ENCODE measurements at regions not wholly inside any gene's neighbourhood (a gene's known extent, or its start where the extent isn't known, plus 50 kb on each side); places are given as distances from the start of the nearest gene placed in this dataset.
"Not testable (repeated sequence)": the region's sequence is repeated elsewhere in the genome, so short reads cannot be mapped to it uniquely, and the experiment has no call there.

DNA sequence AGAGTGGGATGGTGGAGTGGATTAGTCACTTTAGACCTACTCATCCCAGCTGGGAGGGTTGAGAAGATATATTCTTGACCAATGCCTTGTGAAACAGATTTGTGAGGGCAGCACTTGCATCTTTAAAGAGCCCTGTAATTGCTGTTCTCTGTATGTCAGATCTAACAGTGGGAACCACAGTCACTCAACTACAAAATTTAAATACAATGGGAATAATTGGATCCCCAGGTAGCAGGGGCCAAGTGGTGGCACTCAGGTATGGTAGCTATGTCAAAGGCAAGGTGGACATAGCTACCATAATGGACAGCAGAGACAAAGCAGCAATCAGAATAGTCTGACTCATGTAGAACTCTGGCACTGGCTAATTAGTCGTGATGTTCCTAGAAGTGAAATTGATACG is 559.6 kb downstream of the PTPRU start:
- in situ Hi-C loops (cut with HindIII; ENCODE audit: low sequenced_read_pairs) = not testable (repeated sequence)

DNA sequence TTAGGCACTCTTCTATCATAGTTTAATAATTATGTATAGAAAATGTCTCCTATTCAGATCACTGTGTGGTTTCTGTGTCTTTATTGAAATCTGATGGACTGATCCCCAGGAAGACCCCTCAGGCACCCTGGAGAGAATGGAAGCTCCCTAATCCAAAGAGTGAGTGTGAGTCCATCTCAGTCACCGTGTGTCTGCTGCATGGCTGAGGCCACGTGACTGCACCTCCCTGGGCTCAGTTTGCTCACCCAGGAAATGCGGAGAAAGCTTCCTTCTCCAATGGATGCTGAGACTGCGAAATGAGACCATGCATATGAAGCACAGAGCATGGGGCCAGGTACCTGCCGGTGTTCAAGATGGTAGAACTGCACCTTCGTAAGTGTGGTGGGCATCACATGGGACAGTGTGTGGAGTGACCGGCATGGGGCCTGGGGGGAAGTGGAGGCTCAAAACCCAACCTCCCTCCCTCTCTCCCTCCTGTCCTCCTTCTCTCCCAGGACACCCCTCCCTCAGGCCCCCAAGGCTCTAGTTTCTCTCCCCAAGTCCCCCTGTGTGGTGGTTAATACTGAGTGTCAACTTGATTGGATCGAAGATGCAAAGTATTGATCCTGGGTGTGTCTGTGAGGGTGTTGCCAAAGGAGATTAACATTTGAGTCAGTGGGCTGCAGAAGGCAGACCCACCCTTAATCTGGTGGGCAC is 557.5 kb downstream of the PTPRU start:
- in situ Hi-C loops (cut with HindIII; ENCODE audit: low sequenced_read_pairs) = loop anchor here (5.0 kb wide), 3 partner anchors 42 to 298 kb away; no protein-coding TSS in a partner anchor

DNA sequence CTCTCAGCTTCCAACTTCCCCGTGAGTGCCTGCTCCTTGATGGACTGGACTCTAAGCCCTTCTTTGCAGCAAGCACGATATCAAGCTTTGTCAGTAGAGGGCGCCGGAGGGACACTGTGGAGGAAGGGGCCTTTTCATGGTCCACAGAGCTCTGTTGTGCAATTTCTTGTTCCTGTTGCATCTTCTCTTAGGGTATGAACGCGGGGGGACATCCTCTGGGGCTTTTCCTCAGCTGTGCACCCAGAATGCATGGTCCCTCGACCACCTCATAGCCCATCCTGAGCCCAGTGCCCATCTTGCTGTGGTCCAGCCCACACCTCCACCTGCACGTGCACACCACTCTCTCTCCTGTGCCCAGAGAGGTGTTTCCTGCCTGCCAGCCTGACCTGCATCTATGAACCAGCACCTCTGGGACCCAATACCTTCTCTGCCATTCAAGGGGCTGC is 556.8 kb downstream of the PTPRU start:
- in situ Hi-C loops (cut with HindIII; ENCODE audit: low sequenced_read_pairs) = loop anchor here (5.0 kb wide), 3 partner anchors 41 to 299 kb away; no protein-coding TSS in a partner anchor

DNA sequence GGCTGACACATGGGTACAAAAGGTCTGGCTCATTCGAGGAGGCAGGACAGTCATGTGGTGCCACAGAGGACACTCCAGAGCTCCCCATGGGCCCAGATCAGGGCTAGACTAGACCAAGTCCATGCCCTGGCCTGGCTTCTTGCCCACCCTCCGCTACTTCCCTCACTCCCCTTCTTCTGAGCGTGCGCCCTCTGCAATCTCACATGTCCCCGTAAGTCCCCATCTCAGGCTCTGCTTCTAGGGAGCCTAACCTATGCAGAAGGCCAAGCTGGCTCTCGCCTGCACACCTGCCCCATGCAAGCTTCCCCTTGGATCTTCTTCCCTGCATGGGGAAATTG is 553.6 kb downstream of the PTPRU start:
- in situ Hi-C loops (cut with HindIII; ENCODE audit: low sequenced_read_pairs) = loop anchor here (5.0 kb wide), 3 partner anchors 38 to 302 kb away; no protein-coding TSS in a partner anchor

DNA sequence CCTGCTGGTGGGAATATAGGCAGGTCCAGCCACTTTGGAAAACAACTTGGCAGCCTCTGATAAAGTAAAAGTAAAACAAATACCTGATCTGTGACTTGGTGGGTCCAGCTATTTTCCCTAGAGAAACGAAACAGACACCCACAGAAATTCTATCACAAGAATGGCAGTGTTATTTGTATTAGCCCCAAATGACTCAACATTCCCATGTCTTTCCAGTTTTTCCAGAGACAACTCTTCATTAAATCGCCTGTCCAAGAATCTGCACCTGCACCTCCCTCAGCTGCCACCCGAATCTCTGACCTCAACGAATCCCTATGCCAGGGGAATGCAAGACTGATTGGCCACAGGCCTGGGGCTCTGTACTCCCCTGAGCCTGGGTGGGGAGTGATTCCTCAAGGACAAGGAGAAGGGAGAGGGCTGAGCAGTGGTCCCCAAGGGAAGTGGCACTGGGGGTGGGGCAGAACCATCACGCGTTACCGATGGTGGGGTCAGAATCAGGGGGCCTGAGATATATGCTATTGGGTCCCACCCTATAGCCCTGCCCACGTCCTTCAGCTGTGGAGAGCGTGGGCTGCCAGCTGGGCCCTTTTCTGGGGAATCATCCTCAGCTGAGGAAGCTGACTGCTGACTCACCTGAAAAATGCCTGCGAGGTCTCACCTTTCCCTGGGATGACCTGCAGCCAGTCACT is 553.0 kb downstream of the PTPRU start:
- in situ Hi-C loops (cut with HindIII; ENCODE audit: low sequenced_read_pairs) = no loop called here

DNA sequence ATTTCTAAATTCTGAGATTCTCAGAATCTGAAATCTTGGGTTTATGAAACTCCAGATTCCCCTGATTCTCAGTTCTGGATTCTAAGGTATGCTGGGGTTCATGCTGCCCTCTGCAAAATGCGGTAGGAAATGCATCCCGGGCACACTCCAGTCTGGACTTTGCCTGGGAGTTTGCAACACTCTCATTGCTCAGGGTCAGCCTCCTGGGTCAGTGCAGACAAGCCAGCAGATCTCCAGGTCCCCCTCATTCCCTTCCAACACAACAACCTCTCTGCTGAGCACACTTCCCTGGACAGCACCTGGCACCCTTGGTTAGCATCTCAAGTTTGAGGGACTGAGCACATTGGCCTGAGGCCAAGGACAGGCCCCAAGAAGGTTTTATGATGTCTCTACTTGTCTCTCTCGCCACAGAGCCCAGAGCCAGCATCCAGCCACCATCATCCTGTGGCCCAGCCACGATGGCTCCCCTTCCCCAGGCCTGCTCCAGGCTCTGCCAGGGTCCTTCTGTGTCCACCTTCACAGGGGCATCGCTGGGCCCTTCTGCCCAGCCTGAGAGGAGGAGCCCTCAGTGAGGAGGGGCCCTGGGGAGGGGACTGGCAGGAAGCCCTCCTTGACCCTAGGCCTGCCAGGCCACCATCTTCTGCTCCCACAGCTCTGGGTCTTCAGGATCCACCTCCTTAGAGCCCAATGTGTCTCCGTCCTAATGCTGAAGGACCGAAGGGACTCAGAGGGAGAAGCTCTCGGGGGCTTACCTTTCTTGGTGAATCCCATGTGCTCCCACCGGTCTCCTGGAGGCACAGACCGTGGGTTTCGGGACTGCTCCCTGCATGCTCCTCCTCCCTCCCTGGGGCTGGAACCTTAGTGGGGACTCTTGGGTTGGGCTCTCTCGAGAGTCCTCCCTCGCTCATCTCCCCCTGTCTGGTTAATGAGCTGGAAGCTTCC is 550.7 kb downstream of the PTPRU start:
- in situ Hi-C loops (cut with HindIII; ENCODE audit: low sequenced_read_pairs) = no loop called here

DNA sequence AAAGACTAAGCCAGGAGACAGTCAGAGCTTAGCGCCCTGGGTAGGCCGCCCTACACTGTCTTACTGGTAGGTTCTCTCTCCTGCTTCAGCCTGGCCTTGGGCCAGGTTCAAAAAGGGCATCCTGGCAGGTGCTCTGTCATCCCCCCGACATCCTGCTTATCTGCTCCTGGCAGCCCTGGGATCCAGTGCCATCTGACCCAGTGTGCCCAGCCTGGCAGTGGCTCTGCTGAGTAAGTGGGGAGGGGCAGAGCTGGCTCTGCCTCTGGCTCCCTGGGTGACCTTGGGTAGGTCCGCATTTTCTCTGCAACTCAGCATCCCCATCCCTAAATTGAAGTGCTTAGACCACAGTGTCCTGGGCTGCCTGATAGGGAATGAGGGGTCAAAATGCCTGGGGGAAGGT is 549.9 kb downstream of the PTPRU start:
- in situ Hi-C loops (cut with HindIII; ENCODE audit: low sequenced_read_pairs) = no loop called here

DNA sequence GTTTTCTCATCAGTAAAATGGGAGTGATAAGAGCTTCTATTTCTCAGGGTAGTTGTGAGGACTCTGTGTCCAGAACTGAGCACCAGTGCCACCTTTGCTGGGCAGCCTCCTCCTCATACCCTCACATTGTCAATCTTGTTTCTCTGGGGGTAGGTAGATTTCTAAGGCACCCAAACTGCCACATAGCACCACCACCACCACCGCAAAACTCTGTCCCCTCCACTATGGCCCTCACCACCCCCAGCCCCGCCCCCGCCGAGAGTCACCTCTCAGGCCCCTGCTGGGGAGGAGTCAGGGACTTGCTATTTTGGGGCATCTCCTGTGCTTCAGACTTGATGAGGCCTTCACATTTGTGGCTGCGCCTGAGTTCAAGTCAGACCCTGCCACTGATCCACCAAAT is 549.2 kb downstream of the PTPRU start:
- in situ Hi-C loops (cut with HindIII; ENCODE audit: low sequenced_read_pairs) = no loop called here

DNA sequence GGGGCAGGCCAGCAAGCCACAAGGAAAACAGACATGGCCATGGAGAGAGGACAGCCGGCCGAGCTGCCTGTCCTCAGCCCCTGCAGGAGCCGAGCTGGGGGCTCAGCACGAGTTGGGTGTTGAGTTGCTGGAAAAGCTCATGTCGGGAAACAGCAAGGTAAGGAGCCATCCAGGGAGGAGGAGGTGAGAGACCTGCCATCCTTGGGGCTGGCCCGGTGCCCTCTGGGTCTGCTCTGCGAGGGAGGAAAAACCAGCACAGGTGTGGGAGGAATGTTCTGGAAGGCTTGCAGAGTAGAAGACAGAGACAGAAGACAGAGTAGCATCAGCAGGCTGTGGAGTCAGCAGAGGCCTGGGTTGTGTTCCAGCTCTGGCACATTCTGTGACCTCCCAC is 548.8 kb downstream of the PTPRU start:
- in situ Hi-C loops (cut with HindIII; ENCODE audit: low sequenced_read_pairs) = no loop called here

DNA sequence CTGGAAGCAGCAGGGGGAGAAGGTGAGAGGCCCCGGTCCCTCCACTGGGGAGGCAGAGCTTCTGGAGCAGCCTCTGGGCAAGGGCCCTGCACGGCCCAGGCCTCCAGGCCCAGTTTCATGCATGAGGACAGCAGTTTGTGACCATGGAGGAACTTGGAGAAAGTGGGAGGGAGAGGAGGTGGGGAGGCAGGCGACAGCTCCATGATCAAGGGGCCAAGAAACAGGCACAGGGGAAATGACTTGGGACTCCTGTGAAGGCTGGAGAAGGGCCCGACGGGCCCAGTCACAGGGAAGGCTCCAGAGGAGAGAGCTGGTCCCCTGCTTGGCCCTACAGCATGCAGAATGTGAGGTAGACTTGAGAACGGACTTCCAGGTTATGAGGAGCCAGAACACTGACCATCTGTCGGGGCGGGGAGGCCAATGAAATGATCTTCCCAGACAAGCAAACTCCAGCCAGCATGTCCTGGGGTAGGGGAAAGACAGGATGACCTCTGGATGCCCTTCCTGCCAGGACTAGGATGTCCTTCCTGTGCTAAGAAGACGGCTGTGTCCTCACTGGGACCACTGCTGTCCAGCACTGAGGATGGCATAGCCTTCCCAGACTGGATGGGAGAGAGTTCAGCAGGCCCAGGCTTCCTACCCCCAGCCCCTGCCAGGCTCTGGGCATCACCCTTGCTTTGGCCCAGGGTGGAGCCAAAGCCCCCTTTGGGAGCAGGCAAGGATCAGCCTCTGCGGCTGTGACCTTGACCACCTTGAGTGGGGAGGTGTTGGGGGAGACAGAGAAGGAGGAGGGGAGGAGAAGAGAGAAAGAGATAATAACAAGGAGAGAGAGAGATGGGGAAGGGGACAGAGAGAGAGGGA is 548.2 kb downstream of the PTPRU start:
- in situ Hi-C loops (cut with HindIII; ENCODE audit: low sequenced_read_pairs) = no loop called here

DNA sequence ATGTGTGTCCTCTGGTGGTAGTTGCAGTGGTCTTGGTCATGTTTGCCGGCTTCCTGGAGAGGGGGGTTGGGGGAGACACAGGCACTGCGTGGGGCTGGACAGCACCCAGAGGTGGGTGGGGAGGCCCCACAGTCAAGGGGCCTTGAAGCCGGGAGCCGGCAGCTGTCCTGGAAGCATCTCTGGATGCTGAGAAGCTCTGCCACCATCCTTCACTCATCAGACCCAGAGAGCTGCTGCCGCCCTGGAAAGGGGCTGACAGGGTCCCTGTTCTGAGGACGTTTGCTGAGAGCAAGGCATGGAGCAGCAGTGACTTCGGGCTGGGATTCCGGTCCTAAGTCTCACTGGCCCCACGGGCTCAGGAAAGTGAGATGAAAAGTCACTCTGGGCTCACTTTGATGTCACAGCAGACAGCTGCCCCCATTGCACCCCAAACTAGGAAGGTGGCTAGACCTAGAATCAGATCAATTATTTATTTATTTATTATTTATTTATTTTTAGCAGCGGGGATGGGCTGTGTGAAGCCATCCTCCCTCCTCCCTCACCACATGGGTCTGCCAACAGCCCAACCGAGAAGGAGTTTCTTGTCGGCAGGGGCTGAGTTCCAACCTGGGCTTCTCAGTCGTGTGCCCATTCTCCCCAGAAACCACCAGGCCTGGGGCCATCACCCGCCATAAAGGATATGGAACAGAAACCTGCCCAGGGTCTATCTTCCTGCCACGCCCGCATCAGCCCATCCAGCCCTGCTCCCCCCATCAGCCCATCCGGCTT is 547.4 kb downstream of the PTPRU start:
- in situ Hi-C loops (cut with HindIII; ENCODE audit: low sequenced_read_pairs) = no loop called here

DNA sequence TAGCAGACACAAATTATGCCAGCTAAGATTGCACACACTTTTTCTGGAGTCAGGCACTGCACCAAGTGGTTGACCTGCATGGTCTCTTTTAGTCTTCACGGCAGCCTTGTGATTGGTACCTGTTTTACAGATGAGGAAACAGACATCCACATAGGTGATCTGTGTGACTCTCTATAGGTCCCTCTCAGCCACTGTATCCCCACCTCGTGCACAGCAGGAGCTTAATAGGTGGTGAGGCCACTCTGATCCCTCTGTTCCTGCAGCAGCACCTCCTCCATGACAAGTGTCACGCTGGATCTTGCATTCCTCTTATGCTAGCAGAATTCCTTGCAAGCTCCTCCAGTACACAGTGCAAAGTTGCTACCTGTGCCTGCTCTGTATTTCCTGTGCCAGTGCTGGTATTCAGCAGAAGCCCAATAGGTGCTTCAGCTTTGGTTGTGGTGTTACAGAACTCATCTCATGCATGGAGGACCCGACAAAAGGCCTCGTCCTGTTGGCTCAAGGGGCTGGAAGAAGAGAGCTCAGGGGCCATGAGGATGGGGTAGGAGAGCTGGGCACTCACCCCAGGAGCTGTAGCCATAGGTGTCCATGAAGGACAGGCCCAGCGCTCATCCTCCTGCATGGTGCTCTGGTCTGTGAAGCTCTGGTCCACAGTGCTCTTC is 546.7 kb downstream of the PTPRU start:
- in situ Hi-C loops (cut with HindIII; ENCODE audit: low sequenced_read_pairs) = no loop called here

DNA sequence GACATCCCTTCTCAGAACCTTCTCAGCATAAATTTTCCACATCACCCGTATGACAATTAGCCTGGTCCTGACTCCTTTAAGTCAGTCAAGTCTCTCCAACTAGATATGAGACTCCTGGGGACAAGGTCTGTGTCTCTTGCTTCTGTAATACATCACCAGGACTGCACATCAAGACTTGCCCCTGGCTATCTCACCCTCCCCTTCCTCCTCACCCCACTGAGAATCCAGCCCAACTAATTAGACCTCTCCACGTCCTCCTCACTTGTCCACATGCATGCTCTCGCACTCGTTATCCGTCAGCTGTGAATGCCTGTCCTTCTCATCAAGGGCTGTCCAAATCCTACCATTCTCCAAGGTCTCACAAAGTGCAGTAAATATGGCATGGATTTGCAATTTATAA is 542.8 kb downstream of the PTPRU start:
- in situ Hi-C loops (cut with HindIII; ENCODE audit: low sequenced_read_pairs) = no loop called here

DNA sequence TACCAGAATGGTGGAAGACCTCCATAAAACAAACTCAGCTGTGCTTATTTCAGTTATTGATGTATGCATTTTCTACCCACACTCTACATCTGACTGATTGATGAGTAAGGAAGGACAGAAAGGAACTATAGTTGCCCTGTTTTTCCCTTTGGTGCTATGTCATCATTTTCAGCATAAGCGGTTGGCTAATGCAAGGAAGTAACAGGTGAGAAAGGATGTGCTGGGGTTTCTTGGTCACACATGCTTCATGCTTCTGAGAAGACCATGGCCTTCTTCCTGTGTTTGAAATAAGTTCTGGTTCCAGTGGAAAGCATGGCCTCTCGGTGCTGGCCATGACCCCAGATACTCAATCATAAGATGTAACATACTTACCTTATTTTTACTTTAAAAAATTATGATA is 541.2 kb downstream of the PTPRU start:
- in situ Hi-C loops (cut with HindIII; ENCODE audit: low sequenced_read_pairs) = no loop called here

DNA sequence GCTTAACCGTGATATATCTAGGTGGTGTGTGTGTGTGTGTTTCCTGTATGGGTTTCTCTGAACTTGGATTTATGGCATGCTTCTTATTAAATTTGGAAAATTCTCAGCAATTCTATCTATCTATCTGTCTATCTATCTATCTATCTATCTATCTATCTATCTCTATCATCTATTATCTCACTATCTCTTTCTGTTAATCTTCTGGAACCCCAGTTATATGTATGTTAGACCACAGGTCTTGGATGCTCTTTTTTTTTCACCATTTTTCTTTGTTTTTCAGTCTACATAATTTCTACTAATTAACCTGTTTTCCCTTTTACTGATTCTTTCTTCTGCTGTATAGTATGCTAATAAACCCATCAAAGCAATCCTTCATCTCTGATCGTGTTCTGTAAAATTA is 538.0 kb downstream of the PTPRU start:
- in situ Hi-C loops (cut with HindIII; ENCODE audit: low sequenced_read_pairs) = no loop called here

DNA sequence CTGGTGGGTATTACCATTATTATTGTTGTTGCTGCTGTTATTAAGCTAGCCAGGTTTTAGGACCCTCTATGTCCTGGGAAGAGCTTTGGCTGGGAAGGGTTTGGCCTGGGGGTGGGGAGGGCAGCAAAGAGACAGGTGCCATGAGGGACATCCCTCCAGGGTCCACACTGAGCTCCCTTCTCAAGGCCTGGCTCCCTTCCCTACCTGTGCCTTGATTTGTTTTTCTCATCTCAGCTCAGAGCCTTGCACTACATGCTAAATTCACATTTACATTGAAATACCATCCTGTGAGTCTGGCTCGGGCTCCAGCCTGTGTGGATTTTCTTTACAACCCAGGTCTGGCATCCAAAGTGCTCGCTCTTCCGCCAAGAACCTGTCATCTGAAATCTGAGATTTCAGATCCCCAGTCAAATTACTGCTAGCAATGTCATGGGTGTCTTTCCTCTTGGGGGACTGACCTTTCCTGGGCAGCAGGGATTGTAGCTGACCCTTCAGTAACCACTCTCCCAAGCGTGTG is 536.3 kb downstream of the PTPRU start:
- in situ Hi-C loops (cut with HindIII; ENCODE audit: low sequenced_read_pairs) = no loop called here

DNA sequence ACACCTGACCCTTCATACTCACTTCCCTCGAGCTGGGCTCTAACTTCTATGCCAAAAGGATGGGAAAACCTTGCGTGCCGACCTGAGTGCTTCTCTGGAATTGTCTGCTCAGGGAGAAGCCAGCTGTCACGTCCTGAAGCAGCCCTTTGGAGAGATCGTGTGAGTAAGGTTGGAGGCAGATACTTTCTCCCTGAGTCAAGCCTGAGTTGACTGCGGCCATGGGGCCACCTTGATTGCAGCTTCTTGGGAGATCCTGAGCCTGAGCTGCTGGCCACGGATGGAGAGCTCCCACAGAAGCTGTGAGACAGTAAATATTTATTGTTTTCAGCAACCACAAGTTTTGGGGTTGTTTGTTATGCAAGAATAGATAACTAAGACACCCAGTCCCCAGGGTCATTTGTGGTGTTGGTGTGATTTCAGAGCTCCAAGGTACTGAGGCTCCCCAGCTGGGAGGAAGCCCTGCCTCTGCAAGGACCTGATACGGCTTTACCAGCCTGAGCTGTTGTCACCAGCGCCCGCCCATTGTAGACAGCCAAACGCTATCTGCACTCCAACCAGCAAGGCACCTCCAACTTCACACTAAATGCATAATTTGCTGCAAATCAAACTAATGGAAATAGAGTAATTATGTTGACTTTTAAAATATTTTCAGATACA is 531.6 kb downstream of the PTPRU start:
- in situ Hi-C loops (cut with HindIII; ENCODE audit: low sequenced_read_pairs) = no loop called here

DNA sequence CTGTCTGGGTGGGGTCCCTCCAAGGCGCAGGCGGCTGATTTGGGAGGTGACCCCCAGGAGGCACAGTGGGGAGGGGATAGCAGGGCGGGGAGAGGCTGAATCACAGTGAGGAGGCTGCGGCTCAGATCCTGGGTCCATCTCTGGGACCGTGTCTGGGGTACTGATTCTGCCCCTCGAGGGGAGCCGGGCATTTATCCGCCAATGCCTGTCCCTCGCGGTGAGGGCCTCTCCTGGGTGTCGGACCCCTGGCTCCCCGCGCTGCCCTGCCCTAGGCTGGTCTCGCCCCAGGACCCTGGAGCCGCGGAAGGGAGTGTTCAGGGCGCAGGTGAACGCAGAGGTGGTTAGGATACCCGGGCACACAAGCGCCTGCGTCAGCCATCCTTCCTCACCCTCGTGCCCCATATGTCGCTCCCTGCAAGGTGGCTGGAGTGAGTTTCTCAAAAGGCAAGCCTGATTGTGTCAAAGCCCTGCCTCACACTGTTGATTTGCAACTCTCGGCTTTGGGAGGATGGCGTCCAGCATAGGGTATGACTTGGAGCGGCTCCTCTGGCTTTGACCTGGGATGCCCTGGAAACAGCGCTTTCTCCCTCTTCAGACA is 530.9 kb downstream of the PTPRU start:
- in situ Hi-C loops (cut with HindIII; ENCODE audit: low sequenced_read_pairs) = no loop called here
